Activated CD4-positive, CD25-positive, alpha-beta regulatory T cell treated with anti-CD3 and anti-CD28 coated beads, Interleukin-2, amount 50 U/mL, for 16 hours (primary cell): ENCODE measurements at regions not wholly inside any gene's neighbourhood (a gene's known extent, or its start where the extent isn't known, plus 50 kb on each side); places are given as distances from the start of the nearest gene placed in this dataset.
"Not testable (repeated sequence)": the region's sequence is repeated elsewhere in the genome, so short reads cannot be mapped to it uniquely, and the experiment has no call there.

Experiments used
- DNase-seq: peaks from one replicate; pipeline ENCODE4 v3.0.0-alpha.2; 2020; ENCODE audit warnings: low read depth, low spot score

- no peak for DNase-seq
Observed at GRCh38 chr6:112459758-112460304, 112.7 kb downstream of the RFPL4B start.

- no peak for DNase-seq
Observed at GRCh38 chr6:112464901-112465665, 118.0 kb downstream of the RFPL4B start.

- DNase-seq = no peak
Observed at GRCh38 chr6:112466373-112467151, 119.4 kb downstream of the RFPL4B start.

- no peak for DNase-seq
Observed at GRCh38 chr6:112468359-112468758, 121.2 kb downstream of the RFPL4B start.

GRCh38 chr6:112469306-112469705, 122.2 kb downstream of the RFPL4B start:
- DNase-seq = no peak

- DNase-seq = no peak
Observed at GRCh38 chr6:112470376-112470775, 123.2 kb downstream of the RFPL4B start.

GRCh38 chr6:112470950-112471349, 123.8 kb downstream of the RFPL4B start:
- DNase-seq = no peak

GRCh38 chr6:112475083-112475482, 128.0 kb downstream of the RFPL4B start:
- DNase-seq = no peak

- no peak for DNase-seq
Observed at GRCh38 chr6:112477125-112477524, 130.0 kb downstream of the RFPL4B start.

- no peak for DNase-seq
Observed at GRCh38 chr6:112478036-112478435, 130.9 kb downstream of the RFPL4B start.

GRCh38 chr6:112479975-112480374, 132.8 kb downstream of the RFPL4B start:
- DNase-seq = not testable (repeated sequence)

- DNase-seq = no peak
Observed at GRCh38 chr6:112480553-112480952, 133.4 kb downstream of the RFPL4B start.

- no peak for DNase-seq
Observed at GRCh38 chr6:112481211-112481610, 134.1 kb downstream of the RFPL4B start.

GRCh38 chr6:112482373-112482772, 135.2 kb downstream of the RFPL4B start:
- no peak for DNase-seq

GRCh38 chr6:112485120-112485826, 138.1 kb downstream of the RFPL4B start:
- DNase-seq = no peak

GRCh38 chr6:112485827-112486212, 138.7 kb downstream of the RFPL4B start:
- no peak for DNase-seq

GRCh38 chr6:112486454-112486853, 139.3 kb downstream of the RFPL4B start:
- DNase-seq = no peak

- no peak for DNase-seq
Observed at GRCh38 chr6:112488238-112488637, 141.1 kb downstream of the RFPL4B start.

GRCh38 chr6:112501705-112502104, 154.6 kb downstream of the RFPL4B start:
- no peak for DNase-seq

GRCh38 chr6:112502351-112503090, 155.4 kb downstream of the RFPL4B start:
- DNase-seq = no peak

- DNase-seq = no peak
Observed at GRCh38 chr6:112503091-112503596, 156.0 kb downstream of the RFPL4B start.
